ENCODE measurements at regions not wholly inside any gene's neighbourhood (a gene's known extent, or its start where the extent isn't known, plus 50 kb on each side); places are given as distances from the start of the nearest gene placed in this dataset.

GRCh38 chr7:106465704-106466468 is 181.1 kb upstream of the NAMPT start:
- ATAC-seq (no peak), DNase-seq (ENCODE audit: low spot score) (no peak), FAIRE-seq (no peak)
- in situ Hi-C loops (cut with HindIII; ENCODE audit: extremely low pct_ligation_motif_present, low pct_unique_long_range_greater_than_20kb) = no loop called here
- no peak overlapping the region for H3K4me2 ChIP-seq (ENCODE audit: low read depth, low read length)
- TF ChIP-seq ETV6 (CRISPR knock-in tag; conservative IDR thresholded peaks at IDR 0.05) (no peak), ZBTB33 (CRISPR knock-in tag; IDR thresholded peaks at IDR 0.05) (no peak), IKZF4 (CRISPR knock-in tag; IDR thresholded peaks at IDR 0.05; ENCODE audit: borderline replicate concordance, low read depth, not compliant biosample characterization) (no peak)
- POLR2A ChIA-PET = no interaction called here
- H3K36me3 ChIP-seq (replicated peaks in 1 of 2; ENCODE audit: control insufficient read depth in 1 of 2, insufficient read depth in 2 of 2, low read length in 2 of 2) = no peaks in the 10 kb centered on the region
- intact Hi-C loops (cut with micrococcal nuclease; ENCODE audit: unreplicated experiment) = loop anchor here (10.0 kb wide), 1 partner anchor 411 kb away; no protein-coding TSS in a partner anchor
- no peaks in the 10 kb centered on the region for H4K20me1 ChIP-seq (ENCODE audit: insufficient read depth, low read length)
- H3K9ac ChIP-seq (ENCODE audit: insufficient read depth, low read depth, low read length) = no peak overlapping the region
- no peak overlapping the region for H3K4me3 ChIP-seq (replicated peaks in 1 of 3; ENCODE audit: insufficient read depth in 1 of 3, low read depth in 2 of 3, low read length in 3 of 3)
- CTCF ChIA-PET (ENCODE audit: low intra/inter-chr PET ratio, low total read pairs) = no interaction called here
- WGBS (ENCODE audit: low lambda C conversion rate) = 0% methylated on average over 5 of the region's 5 CpGs
- H3K9me3 ChIP-seq (ENCODE audit: low read length) = no peaks in the 10 kb centered on the region
- no peaks in the 10 kb centered on the region for H3K4me1 ChIP-seq (ENCODE audit: insufficient read depth, low read length)
- no peaks in the 10 kb centered on the region for H3K79me2 ChIP-seq (ENCODE audit: insufficient read depth, low read length)
- H3K27me3 ChIP-seq (ENCODE audit: control insufficient read depth in 1 of 2, insufficient read depth in 2 of 2, low read length in 2 of 2) = no peaks in the 10 kb centered on the region
- BruUV-seq (replicated peaks) = no TSS peak
- no peak overlapping the region for H3K27ac ChIP-seq (ENCODE audit: extremely low read length, insufficient read depth, low read length)
- H2AFZ ChIP-seq (ENCODE audit: low read length) = no peak overlapping the region

GRCh38 chr7:106464651-106465050 is 179.9 kb upstream of the NAMPT start:
- POLR2A ChIA-PET = no interaction called here
- TF ChIP-seq ZNF230 (CRISPR knock-in tag; IDR thresholded peaks at IDR 0.05) = no peak
- TF ChIP-seq ARID5B (CRISPR knock-in tag; IDR thresholded peaks at IDR 0.05) = no peak
- no peak for TF ChIP-seq SCMH1 (CRISPR knock-in tag; IDR thresholded peaks at IDR 0.05; ENCODE audit: borderline replicate concordance)
- TF ChIP-seq SRF (IDR thresholded peaks at IDR 0.05; ENCODE audit: low read depth, low read length) = no peak
- no peak for TF ChIP-seq ZFP37 (CRISPR knock-in tag; IDR thresholded peaks at IDR 0.05; ENCODE audit: borderline replicate concordance)

More at GRCh38 chr7:106464651-106465050, 179.9 kb upstream of the NAMPT start:
- WGBS (ENCODE audit: low lambda C conversion rate) = 7% methylated on average over 2 of the region's 2 CpGs
- in situ Hi-C loops (cut with HindIII; ENCODE audit: extremely low pct_ligation_motif_present, low pct_unique_long_range_greater_than_20kb) (loop anchor here (5.0 kb wide), 1 partner anchor 287 kb away; no protein-coding TSS in a partner anchor), intact Hi-C loops (cut with micrococcal nuclease; ENCODE audit: unreplicated experiment) (loop anchor here (10.0 kb wide), 1 partner anchor 410 kb away; no protein-coding TSS in a partner anchor)
- no peak for FAIRE-seq
- Histone ChIP-seq H4K20me1 (ENCODE audit: insufficient read depth, low read length) (no peaks in the 10 kb centered on the region), H2AFZ (ENCODE audit: low read length) (no peak overlapping the region), H3K4me1 (ENCODE audit: insufficient read depth, low read length) (no peaks in the 10 kb centered on the region), H3K9ac (ENCODE audit: insufficient read depth, low read depth, low read length) (no peak overlapping the region), H3K4me2 (ENCODE audit: low read depth, low read length) (no peak overlapping the region), H3K79me2 (ENCODE audit: insufficient read depth, low read length) (no peaks in the 10 kb centered on the region), H3K27me3 (ENCODE audit: control insufficient read depth in 1 of 2, insufficient read depth in 2 of 2, low read length in 2 of 2) (no peaks in the 10 kb centered on the region; a peak in 1 of 5 replicates), H3K27ac (ENCODE audit: extremely low read length, insufficient read depth, low read length) (no peak overlapping the region), H3K4me3 (replicated peaks in 1 of 3; ENCODE audit: insufficient read depth in 1 of 3, low read depth in 2 of 3, low read length in 3 of 3) (no peak overlapping the region), H3K36me3 (replicated peaks in 1 of 2; ENCODE audit: control insufficient read depth in 1 of 2, insufficient read depth in 2 of 2, low read length in 2 of 2) (no peaks in the 10 kb centered on the region), H3K9me3 (ENCODE audit: low read length) (no peaks in the 10 kb centered on the region)
- DNase-seq (ENCODE audit: low spot score) = no peak
- BruUV-seq (replicated peaks) = no TSS peak
- CTCF ChIA-PET (ENCODE audit: low intra/inter-chr PET ratio, low total read pairs) = no interaction called here
- ATAC-seq = no peak

Measured in HepG2 (cell line).